Non-pigmented ciliary epithelial cell (primary cell): ENCODE measurements at regions not wholly inside any gene's neighbourhood (a gene's known extent, or its start where the extent isn't known, plus 50 kb on each side); places are given as distances from the start of the nearest gene placed in this dataset.
"Not testable (repeated sequence)": the region's sequence is repeated elsewhere in the genome, so short reads cannot be mapped to it uniquely, and the experiment has no call there.

ENCODE experiments used
- DNase-seq: peaks from one replicate; pipeline ENCODE4 v3.0.0-alpha.2; 2010; ENCODE audit warnings: low read depth

GRCh38 chr15:87470923-87471322, 785.6 kb downstream of the NTRK3 start:
- DNase-seq, result no peak

- not testable (repeated sequence) for DNase-seq
These were observed 792.6 kb downstream of the NTRK3 start for GRCh38 chr15:87463956-87464355.

- no peak for DNase-seq
These were observed 794.9 kb downstream of the NTRK3 start for GRCh38 chr15:87461631-87462030.

GRCh38 chr15:87454860-87455259, 801.7 kb downstream of the NTRK3 start:
- no peak for DNase-seq

- no peak for DNase-seq
These were observed 806.2 kb downstream of the NTRK3 start for GRCh38 chr15:87450314-87450713.

- no peak for DNase-seq
These were observed 817.4 kb downstream of the NTRK3 start for GRCh38 chr15:87439090-87439489.

GRCh38 chr15:87433871-87434270, 822.7 kb downstream of the NTRK3 start:
- no peak for DNase-seq

- no peak for DNase-seq
These were observed 826.8 kb downstream of the NTRK3 start for GRCh38 chr15:87429754-87430153.

GRCh38 chr15:87420017-87420416, 836.5 kb downstream of the NTRK3 start:
- DNase-seq, result no peak

GRCh38 chr15:87419344-87419743, 837.2 kb downstream of the NTRK3 start:
- DNase-seq, result no peak

- DNase-seq, result no peak
These were observed 839.8 kb downstream of the NTRK3 start for GRCh38 chr15:87416591-87417257.

- DNase-seq, result no peak
These were observed 847.6 kb downstream of the NTRK3 start for GRCh38 chr15:87408902-87409301.

- DNase-seq, result no peak
These were observed 852.6 kb downstream of the NTRK3 start for GRCh38 chr15:87403973-87404372.

- DNase-seq, result no peak
These were observed 854.6 kb downstream of the NTRK3 start for GRCh38 chr15:87401973-87402372.

- no peak for DNase-seq
These were observed 861.9 kb downstream of the NTRK3 start for GRCh38 chr15:87394676-87395075.

- no peak for DNase-seq
These were observed 868.8 kb downstream of the NTRK3 start for GRCh38 chr15:87387766-87388165.

- DNase-seq, result no peak
These were observed 882.2 kb downstream of the NTRK3 start for GRCh38 chr15:87374339-87374738.

- peak; percentile 95 for DNase-seq
These were observed 887.3 kb downstream of the NTRK3 start for GRCh38 chr15:87369269-87369668.

GRCh38 chr15:87368511-87368910, 888.0 kb downstream of the NTRK3 start:
- no peak for DNase-seq

GRCh38 chr15:87365186-87365585, 891.4 kb downstream of the NTRK3 start:
- peak; percentile 52 for DNase-seq

GRCh38 chr15:87362531-87362930, 894.0 kb downstream of the NTRK3 start:
- DNase-seq, result no peak

GRCh38 chr15:87357637-87358313, 898.8 kb downstream of the NTRK3 start:
- DNase-seq, result no peak

GRCh38 chr15:87355946-87356345, 900.6 kb downstream of the NTRK3 start:
- DNase-seq, result no peak
